ENCODE measurements at regions not wholly inside any gene's neighbourhood (a gene's known extent, or its start where the extent isn't known, plus 50 kb on each side); places are given as distances from the start of the nearest gene placed in this dataset.

GRCh38 chr5:61675015-61675692, 343.1 kb downstream of the ZSWIM6 start:
- Histone ChIP-seq H3K27me3 (no peaks in the 10 kb centered on the region), H3K4me1 (peaks cover 16% of the 10 kb centered on the region), H3K36me3 (replicated peaks in 1 of 2; ENCODE audit: insufficient read depth in 1 of 2, low read depth in 2 of 2) (no peaks in the 10 kb centered on the region), H3K27ac (peak overlapping the region in 3 of 4 donors; percentile 23 to 51 (median 24)), H3K9me3 (no peaks in the 10 kb centered on the region), H3K4me3 (no peak overlapping the region)
- ATAC-seq (peak; percentile 81), DNase-seq (peak; percentile 18 to 50 (median 46))
- 59 to 62% methylated on average over 4 to 5 of the region's 5 CpGs for WGBS, 2 donors
- TF ChIP-seq POLR2A (IDR thresholded peaks at IDR 0.05) = no peak
- peak in 4 of 7 experiments; percentile 33 to 55 (median 44) for TF ChIP-seq CTCF (IDR thresholded peaks at IDR 0.05)
- intact Hi-C loops (cut with DNase I) = no loop called here

GRCh38 chr5:61677220-61677619, 345.2 kb downstream of the ZSWIM6 start:
- ATAC-seq = no peak
- H3K4me1 ChIP-seq = peaks cover 16% of the 10 kb centered on the region

GRCh38 chr5:61678966-61679365, 346.9 kb downstream of the ZSWIM6 start:
- DNase-seq (no peak), ATAC-seq (no peak)
- Histone ChIP-seq H3K9me3 (no peaks in the 10 kb centered on the region), H3K27me3 (no peaks in the 10 kb centered on the region), H3K27ac (no peak overlapping the region), H3K4me3 (no peak overlapping the region), H3K4me1 (peaks cover 18% of the 10 kb centered on the region), H3K36me3 (replicated peaks in 1 of 2; ENCODE audit: insufficient read depth in 1 of 2, low read depth in 2 of 2) (no peaks in the 10 kb centered on the region)
- 86 to 93% methylated on average over 4 of the region's 4 CpGs for WGBS, 2 donors
- TF ChIP-seq POLR2A (IDR thresholded peaks at IDR 0.05) (no peak), CTCF (IDR thresholded peaks at IDR 0.05) (no peak)
- intact Hi-C loops (cut with DNase I) = no loop called here

More at GRCh38 chr5:61677220-61677619, 345.2 kb downstream of the ZSWIM6 start:
- no peak overlapping the region for H3K27ac ChIP-seq
- no peak overlapping the region for H3K4me3 ChIP-seq
- H3K36me3 ChIP-seq (replicated peaks in 1 of 2; ENCODE audit: insufficient read depth in 1 of 2, low read depth in 2 of 2) = no peaks in the 10 kb centered on the region
- H3K9me3 ChIP-seq = no peaks in the 10 kb centered on the region
- 46 to 83% methylated on average over 2 of the region's 2 CpGs for WGBS, 2 donors
- TF ChIP-seq POLR2A (IDR thresholded peaks at IDR 0.05) (no peak), CTCF (IDR thresholded peaks at IDR 0.05) (no peak)
- intact Hi-C loops (cut with DNase I) = no loop called here
- no peak for DNase-seq
- H3K27me3 ChIP-seq = no peaks in the 10 kb centered on the region

- peaks cover 18% of the 10 kb centered on the region for H3K4me1 ChIP-seq
- DNase-seq = no peak
- intact Hi-C loops (cut with DNase I) = no loop called here
- 47 to 75% methylated on average over 3 of the region's 3 CpGs for WGBS, 2 donors
- TF ChIP-seq CTCF (IDR thresholded peaks at IDR 0.05) = no peak
- no peak for TF ChIP-seq POLR2A (IDR thresholded peaks at IDR 0.05)
- ATAC-seq = no peak
- H3K9me3 ChIP-seq = no peaks in the 10 kb centered on the region
- no peak overlapping the region for H3K27ac ChIP-seq
- H3K36me3 ChIP-seq (replicated peaks in 1 of 2; ENCODE audit: insufficient read depth in 1 of 2, low read depth in 2 of 2) = no peaks in the 10 kb centered on the region
- no peak overlapping the region for H3K4me3 ChIP-seq
- H3K27me3 ChIP-seq = no peaks in the 10 kb centered on the region
These were observed 347.5 kb downstream of the ZSWIM6 start for GRCh38 chr5:61679562-61679961.

- DNase-seq (no peak), ATAC-seq (no peak)
- Histone ChIP-seq H3K9me3 (no peaks in the 10 kb centered on the region), H3K4me3 (no peak overlapping the region), H3K4me1 (peaks cover 12% of the 10 kb centered on the region), H3K36me3 (replicated peaks in 1 of 2; ENCODE audit: insufficient read depth in 1 of 2, low read depth in 2 of 2) (no peaks in the 10 kb centered on the region), H3K27me3 (no peaks in the 10 kb centered on the region), H3K27ac (no peak overlapping the region)
- intact Hi-C loops (cut with DNase I) = no loop called here
- 37 to 56% methylated on average over 2 of the region's 2 CpGs for WGBS, 2 donors
- TF ChIP-seq CTCF (IDR thresholded peaks at IDR 0.05) (no peak), POLR2A (IDR thresholded peaks at IDR 0.05) (no peak)
These were observed 348.2 kb downstream of the ZSWIM6 start for GRCh38 chr5:61680247-61680646.

Data from body of pancreas (tissue), 4 donors.